PC-3 (cell line): ENCODE measurements at regions not wholly inside any gene's neighbourhood (a gene's known extent, or its start where the extent isn't known, plus 50 kb on each side); places are given as distances from the start of the nearest gene placed in this dataset.

Experiments
- EZH2 ChIP-seq: fragments of 300-600 bp; sonication (generic); IDR thresholded peaks from one replicate; pipeline ENCODE4 v1.6.1; 2017; ENCODE audit warnings: antibody characterized with exemption, mild to moderate bottlenecking, low read length; ENCODE audit not compliant: unreplicated experiment
- EZH2phosphoT487 ChIP-seq: fragments of 300-600 bp; sonication (generic); IDR thresholded peaks from 2 replicates; pipeline ENCODE4 v1.6.1; 2018; ENCODE audit warnings: mild to moderate bottlenecking, antibody characterized with exemption, low read length, borderline replicate concordance
- TF ChIP-seq, protein P1 (sequence below): fragments of 300-600 bp; sonication (generic); conservative IDR thresholded peaks from 2 replicates; pipeline ENCODE4 v1.5.1; 2017; ENCODE audit warnings: antibody characterized with exemption, low read depth, mild to moderate bottlenecking, low read length

DNA sequence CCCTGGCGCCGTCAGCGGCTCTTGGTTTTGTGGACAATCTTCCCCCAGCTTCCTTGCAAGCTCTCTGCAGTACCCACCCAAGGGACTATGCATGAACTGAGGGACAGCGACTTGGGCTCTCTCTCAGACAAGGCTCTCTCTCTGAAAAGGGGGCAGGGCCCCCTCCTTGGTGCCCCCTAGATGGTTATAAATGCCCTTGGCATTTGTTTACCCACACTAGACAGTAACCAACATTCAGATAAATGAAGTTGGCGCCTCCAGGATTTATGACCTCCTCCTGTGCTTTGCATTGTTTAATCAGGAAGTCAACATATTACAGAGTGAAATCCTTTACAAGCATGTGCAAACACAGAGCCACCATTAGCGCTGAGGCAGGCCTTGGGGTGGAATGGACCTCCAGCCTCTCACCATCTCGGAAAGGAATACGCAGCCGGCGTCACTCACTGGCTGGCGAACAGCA is 547.4 kb upstream of the ID2 start:
- TF ChIP-seq, protein P1, sequence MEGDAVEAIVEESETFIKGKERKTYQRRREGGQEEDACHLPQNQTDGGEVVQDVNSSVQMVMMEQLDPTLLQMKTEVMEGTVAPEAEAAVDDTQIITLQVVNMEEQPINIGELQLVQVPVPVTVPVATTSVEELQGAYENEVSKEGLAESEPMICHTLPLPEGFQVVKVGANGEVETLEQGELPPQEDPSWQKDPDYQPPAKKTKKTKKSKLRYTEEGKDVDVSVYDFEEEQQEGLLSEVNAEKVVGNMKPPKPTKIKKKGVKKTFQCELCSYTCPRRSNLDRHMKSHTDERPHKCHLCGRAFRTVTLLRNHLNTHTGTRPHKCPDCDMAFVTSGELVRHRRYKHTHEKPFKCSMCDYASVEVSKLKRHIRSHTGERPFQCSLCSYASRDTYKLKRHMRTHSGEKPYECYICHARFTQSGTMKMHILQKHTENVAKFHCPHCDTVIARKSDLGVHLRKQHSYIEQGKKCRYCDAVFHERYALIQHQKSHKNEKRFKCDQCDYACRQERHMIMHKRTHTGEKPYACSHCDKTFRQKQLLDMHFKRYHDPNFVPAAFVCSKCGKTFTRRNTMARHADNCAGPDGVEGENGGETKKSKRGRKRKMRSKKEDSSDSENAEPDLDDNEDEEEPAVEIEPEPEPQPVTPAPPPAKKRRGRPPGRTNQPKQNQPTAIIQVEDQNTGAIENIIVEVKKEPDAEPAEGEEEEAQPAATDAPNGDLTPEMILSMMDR = no peak
- TF ChIP-seq EZH2 (no peak), EZH2phosphoT487 (no peak)
